ENCODE measurements at regions not wholly inside any gene's neighbourhood (a gene's known extent, or its start where the extent isn't known, plus 50 kb on each side); places are given as distances from the start of the nearest gene placed in this dataset.

DNA sequence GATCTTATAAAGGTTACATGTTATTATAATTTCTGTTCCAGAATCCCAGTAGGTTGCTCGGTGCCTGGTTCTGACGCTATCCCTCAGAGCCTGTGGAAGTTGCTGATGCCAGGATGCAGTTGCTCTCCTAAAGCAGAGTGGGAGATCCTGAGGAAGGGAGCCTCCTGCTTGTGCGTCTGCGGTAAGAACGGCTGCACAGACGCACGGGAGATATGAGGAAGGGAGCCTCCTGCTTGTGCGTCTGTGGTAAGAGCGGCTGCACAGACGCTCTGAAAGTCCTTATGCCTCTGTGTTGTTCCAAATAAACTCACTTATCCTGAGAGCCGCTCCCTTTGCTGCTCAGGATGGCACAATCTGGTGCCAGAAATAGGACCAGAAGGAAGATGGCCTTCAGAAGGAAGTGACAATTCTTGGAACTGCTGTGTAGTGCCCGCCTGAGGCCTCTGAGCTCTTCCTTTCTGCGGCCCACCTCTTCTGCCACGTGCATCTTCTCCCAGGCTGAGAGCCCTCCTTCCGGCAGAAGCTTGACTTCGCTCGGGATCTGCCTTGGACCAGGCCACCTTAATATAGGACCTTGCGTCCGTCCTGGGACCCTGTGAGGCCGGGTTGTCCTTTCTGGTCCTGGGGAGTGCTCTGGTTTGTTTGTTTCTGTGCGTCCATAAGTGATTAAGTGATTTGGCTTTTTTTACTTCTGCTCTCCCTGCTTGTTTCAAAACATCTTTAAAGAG is 89.5 kb downstream of the RTP5 start:
- TF ChIP-seq CTCF (IDR thresholded peaks at IDR 0.05) (no peak), POLR2A (IDR thresholded peaks at IDR 0.05) (no peak)

Measured in adrenal gland (tissue), 5 donors.